Gastroesophageal sphincter (tissue), 3 donors: ENCODE measurements at regions not wholly inside any gene's neighbourhood (a gene's known extent, or its start where the extent isn't known, plus 50 kb on each side); places are given as distances from the start of the nearest gene placed in this dataset.

Source experiments
- CTCF ChIP-seq, 4 experiments: fragments of 200-600 bp in 2 of 4; fragments of 450-650 bp in 2 of 4; sonication (generic) in 1 of 4; IDR thresholded peaks; one replicate each; pipeline ENCODE4 v1.5.1; 2017 to 2019; ENCODE audit warnings: antibody characterized with exemption in 4 of 4, mild to moderate bottlenecking in 2 of 4, moderate library complexity in 2 of 4
- POLR2AphosphoS5 ChIP-seq: sonication (generic); formaldehyde crosslinking; IDR thresholded peaks from one replicate; pipeline ENCODE4 v1.6.1; 2017; ENCODE audit warnings: antibody characterized with exemption

GRCh38 chr4:152064282-152064681 lies 303.5 kb upstream of the GATB start:
- TF ChIP-seq POLR2AphosphoS5: no peak
- TF ChIP-seq CTCF (IDR thresholded peaks at IDR 0.05): no peak
